ENCODE measurements at regions not wholly inside any gene's neighbourhood (a gene's known extent, or its start where the extent isn't known, plus 50 kb on each side); places are given as distances from the start of the nearest gene placed in this dataset.

- no peak overlapping the region for H3K4me3 Mint-ChIP-seq (ENCODE audit: unreplicated experiment)
- H3K9me3 Mint-ChIP-seq (ENCODE audit: unreplicated experiment), result no peaks in the 10 kb centered on the region
- no peaks in the 10 kb centered on the region for H3K36me3 Mint-ChIP-seq (ENCODE audit: low read depth, unreplicated experiment)
- no peaks in the 10 kb centered on the region for H3K27me3 Mint-ChIP-seq (ENCODE audit: unreplicated experiment)
- DNase-seq (ENCODE audit: low spot score), result no peak
- no peak overlapping the region for H3K27ac Mint-ChIP-seq (ENCODE audit: unreplicated experiment)
- TF ChIP-seq CTCF (IDR thresholded peaks at IDR 0.05; ENCODE audit: unreplicated experiment), result no peak
- no peaks in the 10 kb centered on the region for H3K4me1 Mint-ChIP-seq (ENCODE audit: unreplicated experiment)
Measured at GRCh38 chr3:162933656-162934055, 1437.0 kb downstream of the OTOL1 start.

GRCh38 chr3:162936706-162937105, 1440.1 kb downstream of the OTOL1 start:
- H3K4me3 Mint-ChIP-seq (ENCODE audit: unreplicated experiment), result no peak overlapping the region
- no peaks in the 10 kb centered on the region for H3K36me3 Mint-ChIP-seq (ENCODE audit: low read depth, unreplicated experiment)
- H3K27ac Mint-ChIP-seq (ENCODE audit: unreplicated experiment), result no peak overlapping the region
- no peak for DNase-seq (ENCODE audit: low spot score)
- no peak for TF ChIP-seq CTCF (IDR thresholded peaks at IDR 0.05; ENCODE audit: unreplicated experiment)
- H3K4me1 Mint-ChIP-seq (ENCODE audit: unreplicated experiment), result no peaks in the 10 kb centered on the region
- no peaks in the 10 kb centered on the region for H3K9me3 Mint-ChIP-seq (ENCODE audit: unreplicated experiment)
- H3K27me3 Mint-ChIP-seq (ENCODE audit: unreplicated experiment), result no peaks in the 10 kb centered on the region

- Mint-ChIP-seq H3K27ac (ENCODE audit: unreplicated experiment) (no peak overlapping the region), H3K4me1 (ENCODE audit: unreplicated experiment) (no peaks in the 10 kb centered on the region), H3K9me3 (ENCODE audit: unreplicated experiment) (no peaks in the 10 kb centered on the region), H3K27me3 (ENCODE audit: unreplicated experiment) (no peaks in the 10 kb centered on the region), H3K36me3 (ENCODE audit: low read depth, unreplicated experiment) (no peaks in the 10 kb centered on the region), H3K4me3 (ENCODE audit: unreplicated experiment) (no peak overlapping the region)
- no peak for DNase-seq (ENCODE audit: low spot score)
- no peak for TF ChIP-seq CTCF (IDR thresholded peaks at IDR 0.05; ENCODE audit: unreplicated experiment)
Measured at GRCh38 chr3:162938083-162938482, 1441.5 kb downstream of the OTOL1 start.

- Mint-ChIP-seq H3K9me3 (ENCODE audit: unreplicated experiment) (no peaks in the 10 kb centered on the region), H3K27ac (ENCODE audit: unreplicated experiment) (no peak overlapping the region), H3K4me3 (ENCODE audit: unreplicated experiment) (no peak overlapping the region), H3K36me3 (ENCODE audit: low read depth, unreplicated experiment) (no peaks in the 10 kb centered on the region), H3K27me3 (ENCODE audit: unreplicated experiment) (no peaks in the 10 kb centered on the region), H3K4me1 (ENCODE audit: unreplicated experiment) (no peaks in the 10 kb centered on the region)
- no peak for TF ChIP-seq CTCF (IDR thresholded peaks at IDR 0.05; ENCODE audit: unreplicated experiment)
- DNase-seq (ENCODE audit: low spot score), result no peak
Measured at GRCh38 chr3:162945626-162946025, 1449.0 kb downstream of the OTOL1 start.

- no peaks in the 10 kb centered on the region for H3K4me1 Mint-ChIP-seq (ENCODE audit: unreplicated experiment)
- H3K9me3 Mint-ChIP-seq (ENCODE audit: unreplicated experiment), result no peaks in the 10 kb centered on the region
- TF ChIP-seq CTCF (IDR thresholded peaks at IDR 0.05; ENCODE audit: unreplicated experiment), result no peak
- no peaks in the 10 kb centered on the region for H3K27me3 Mint-ChIP-seq (ENCODE audit: unreplicated experiment)
- no peak for DNase-seq (ENCODE audit: low spot score)
- H3K36me3 Mint-ChIP-seq (ENCODE audit: low read depth, unreplicated experiment), result no peaks in the 10 kb centered on the region
- H3K27ac Mint-ChIP-seq (ENCODE audit: unreplicated experiment), result no peak overlapping the region
- no peak overlapping the region for H3K4me3 Mint-ChIP-seq (ENCODE audit: unreplicated experiment)
Measured at GRCh38 chr3:162956711-162957110, 1460.1 kb downstream of the OTOL1 start.
